GM18873 (cell line): ENCODE measurements at regions not wholly inside any gene's neighbourhood (a gene's known extent, or its start where the extent isn't known, plus 50 kb on each side); places are given as distances from the start of the nearest gene placed in this dataset.

Source experiments
- ATAC-seq: cut with Tn5 transposase; IDR thresholded peaks from one replicate; pipeline ENCODE4 v1.9.1; 2021; ENCODE audit warnings: mild to moderate bottlenecking, moderate library complexity, moderate number of reproducible peaks; ENCODE audit not compliant: unreplicated experiment, low FRiP score

DNA sequence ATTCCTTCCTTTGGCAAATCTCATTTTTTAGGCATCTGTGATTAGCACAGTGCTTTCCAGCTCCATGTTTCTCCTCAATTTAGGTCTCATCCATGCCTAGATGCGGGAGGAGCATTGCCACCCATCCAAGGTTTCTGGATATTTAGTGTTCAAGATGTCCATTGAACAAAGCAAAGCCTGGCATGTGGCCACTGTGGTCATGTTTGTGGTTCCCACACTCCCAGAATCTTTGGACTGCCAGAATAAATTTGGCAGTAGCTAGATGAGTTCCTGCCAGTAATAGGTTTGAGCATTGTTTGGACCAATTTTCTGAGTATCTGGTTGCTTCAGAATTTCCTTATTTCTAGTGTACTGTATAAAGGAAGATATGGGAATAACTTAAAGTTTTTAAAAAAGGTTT is 1124.1 kb downstream of the ADGRL3 start:
- no peak for ATAC-seq

GRCh38 chr4:62320612-62321011 is 1120.5 kb downstream of the ADGRL3 start:
- ATAC-seq, result no peak

DNA sequence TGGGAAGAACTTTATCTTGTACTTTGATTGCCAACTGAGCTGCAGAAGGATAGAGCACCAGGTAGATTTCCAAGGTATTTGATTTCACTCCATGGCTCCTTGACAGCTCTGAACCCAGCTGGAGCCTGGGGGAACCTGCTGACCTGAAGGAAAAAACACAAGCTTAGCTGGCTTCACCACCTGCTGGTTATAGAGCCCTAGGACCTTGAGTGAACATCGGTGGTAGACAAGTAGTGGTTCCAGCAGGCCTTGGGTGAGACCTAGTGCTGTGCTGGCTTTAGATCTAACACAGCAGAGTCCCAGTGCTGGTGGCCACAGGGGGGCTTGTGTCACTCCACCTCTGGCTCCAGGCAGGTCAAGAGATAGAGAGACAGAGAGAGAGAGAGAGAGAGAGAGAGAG is 1102.6 kb downstream of the ADGRL3 start:
- no peak for ATAC-seq

- no peak for ATAC-seq
Measured at GRCh38 chr4:62301500-62301899, 1101.4 kb downstream of the ADGRL3 start.

DNA sequence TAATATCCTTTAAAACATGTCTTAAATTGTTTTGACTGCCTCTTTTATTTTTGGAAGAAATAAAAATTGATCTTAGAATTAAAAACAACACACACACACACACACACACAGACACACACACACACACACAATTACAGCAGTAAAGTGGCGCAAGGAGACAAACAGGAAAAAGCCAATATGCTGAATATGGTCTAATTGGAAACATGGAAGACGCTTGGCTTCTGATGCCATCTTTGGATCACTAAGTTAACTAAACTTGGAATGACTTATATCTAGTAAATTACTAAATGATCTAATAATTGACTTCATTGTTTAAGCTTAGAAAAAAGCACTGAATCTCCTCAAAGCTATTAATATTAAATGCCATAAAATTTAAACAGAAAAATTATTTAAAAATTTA is 1093.4 kb downstream of the ADGRL3 start:
- no peak for ATAC-seq

- ATAC-seq, result no peak
Measured at GRCh38 chr4:62292911-62293310, 1092.8 kb downstream of the ADGRL3 start.

DNA sequence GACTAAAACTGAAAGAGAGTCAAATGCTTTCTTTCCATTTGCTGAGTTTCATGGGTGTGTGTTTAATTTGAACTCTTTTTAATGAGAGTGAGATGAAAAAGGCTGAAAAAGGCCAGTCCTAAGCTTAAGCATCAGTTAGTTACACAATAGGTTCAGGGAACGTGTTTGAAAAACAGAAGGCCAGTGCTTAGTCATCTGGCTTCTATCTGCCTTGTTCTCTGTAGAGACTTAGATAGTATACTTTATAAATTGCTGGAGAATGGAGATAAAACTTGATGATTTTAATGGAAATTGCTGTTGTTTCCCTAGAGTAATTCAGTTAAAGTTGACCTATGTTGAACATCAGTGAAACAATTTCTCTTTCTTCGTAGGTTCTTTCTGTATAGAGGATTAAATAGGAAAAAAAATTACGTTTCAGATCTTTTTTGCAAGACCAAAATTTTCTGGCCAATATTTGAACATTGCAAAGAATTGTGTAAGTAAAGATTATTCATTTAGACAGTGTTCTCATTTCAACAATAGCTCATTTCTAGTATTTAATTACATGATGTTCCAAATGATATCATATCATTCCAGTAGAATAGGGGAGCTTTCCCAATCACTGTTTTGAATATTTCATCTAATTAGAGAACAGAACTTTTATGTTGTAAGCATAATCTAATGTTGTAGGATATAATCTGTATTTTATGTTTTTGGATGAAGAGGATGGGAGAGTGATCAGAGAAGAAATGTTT is 1088.8 kb downstream of the ADGRL3 start:
- no peak for ATAC-seq

DNA sequence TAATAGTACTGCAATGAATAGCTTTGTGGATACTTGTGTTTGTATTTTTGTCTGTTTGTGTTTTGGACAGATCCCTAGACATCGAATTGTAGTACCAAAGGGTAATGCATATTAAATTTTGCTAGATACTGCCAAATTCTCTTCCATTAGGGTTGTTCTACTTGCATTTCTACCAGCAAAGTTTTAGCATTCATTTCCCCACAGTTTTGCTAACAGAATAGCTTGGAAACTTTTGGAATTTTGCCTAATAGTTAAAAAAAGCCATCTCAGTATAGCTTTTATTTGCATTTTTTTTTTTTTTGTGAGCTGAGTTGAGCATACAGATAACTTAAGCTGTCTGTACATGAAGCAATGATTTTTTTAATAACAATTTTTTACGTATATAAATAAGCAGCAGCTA is 1084.9 kb downstream of the ADGRL3 start:
- ATAC-seq, result no peak

DNA sequence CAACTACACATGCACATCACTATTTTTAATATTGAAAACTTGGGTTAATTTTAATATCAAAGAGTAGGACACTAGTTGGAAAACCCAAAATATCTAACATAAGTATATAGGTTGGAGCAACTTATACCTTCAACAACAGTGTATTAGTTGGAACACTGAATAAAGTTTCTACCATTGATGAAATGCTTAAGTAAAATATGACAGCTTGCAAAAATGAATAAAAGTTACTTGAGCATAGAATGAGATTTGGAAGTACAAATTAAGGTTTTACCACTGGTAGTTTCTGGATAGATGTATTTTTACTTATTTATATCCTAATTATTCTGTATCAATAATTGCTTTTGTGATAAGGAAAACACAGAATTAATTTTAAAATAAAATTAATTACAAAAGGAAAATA is 1079.6 kb downstream of the ADGRL3 start:
- no peak for ATAC-seq

DNA sequence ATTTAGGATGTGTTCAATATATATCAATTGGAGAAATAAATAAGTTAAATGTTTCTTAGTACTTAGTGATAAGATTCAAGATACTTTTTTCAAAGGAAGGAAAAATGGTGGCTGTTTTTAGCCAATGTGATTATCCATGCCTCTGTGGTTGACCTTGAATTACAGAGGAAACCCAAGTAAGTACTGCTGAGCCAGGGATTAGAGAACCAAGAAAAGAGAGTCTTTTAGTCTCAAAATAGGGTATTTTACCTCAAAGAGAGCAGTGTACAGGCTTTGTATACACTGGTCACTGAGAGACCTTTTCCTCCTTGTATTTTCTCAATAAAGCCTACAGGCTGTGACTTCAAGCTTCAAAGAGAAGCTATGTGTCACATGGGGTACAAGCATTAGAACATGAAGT is 1075.3 kb downstream of the ADGRL3 start:
- no peak for ATAC-seq

GRCh38 chr4:62274782-62275181 is 1074.7 kb downstream of the ADGRL3 start:
- no peak for ATAC-seq

DNA sequence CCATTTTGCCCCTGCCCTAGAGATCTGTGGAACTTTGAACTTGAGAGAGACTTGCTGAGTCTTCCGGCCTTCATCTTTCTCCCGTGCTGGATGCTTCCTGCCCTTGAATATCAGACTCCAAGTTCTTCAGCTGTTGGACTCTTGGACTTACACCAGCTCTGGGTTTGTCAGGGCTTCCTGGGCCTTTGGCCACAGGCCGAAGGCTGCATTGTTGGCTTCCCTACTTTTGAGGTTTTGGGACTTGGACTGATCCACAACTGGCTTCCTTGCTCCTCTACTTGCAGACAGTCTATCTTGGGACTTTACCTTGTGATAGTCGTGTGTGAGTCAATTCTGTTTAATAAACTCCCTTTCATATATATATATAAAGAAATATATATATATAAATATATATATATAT is 1071.0 kb downstream of the ADGRL3 start:
- no peak for ATAC-seq

DNA sequence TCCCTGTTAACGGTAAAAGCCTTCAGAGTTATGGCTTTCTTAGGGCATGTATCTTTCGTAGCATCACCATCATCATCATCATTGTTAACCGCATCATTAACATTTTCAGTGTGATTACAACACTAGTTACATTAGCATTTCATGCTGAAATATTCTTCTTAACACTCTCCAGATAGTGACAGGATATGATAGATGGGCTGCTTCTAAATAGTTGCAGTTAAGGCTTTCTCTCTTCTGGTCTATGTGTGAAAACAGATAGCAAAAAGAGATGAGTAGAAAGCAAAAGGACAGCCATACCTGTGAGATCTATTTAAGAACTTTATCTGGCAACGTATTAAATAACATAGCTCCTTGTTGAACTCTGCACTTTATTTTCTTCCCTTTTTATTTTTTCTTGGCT is 1069.8 kb downstream of the ADGRL3 start:
- no peak for ATAC-seq

GRCh38 chr4:62263454-62263853 is 1063.3 kb downstream of the ADGRL3 start:
- ATAC-seq, result no peak

DNA sequence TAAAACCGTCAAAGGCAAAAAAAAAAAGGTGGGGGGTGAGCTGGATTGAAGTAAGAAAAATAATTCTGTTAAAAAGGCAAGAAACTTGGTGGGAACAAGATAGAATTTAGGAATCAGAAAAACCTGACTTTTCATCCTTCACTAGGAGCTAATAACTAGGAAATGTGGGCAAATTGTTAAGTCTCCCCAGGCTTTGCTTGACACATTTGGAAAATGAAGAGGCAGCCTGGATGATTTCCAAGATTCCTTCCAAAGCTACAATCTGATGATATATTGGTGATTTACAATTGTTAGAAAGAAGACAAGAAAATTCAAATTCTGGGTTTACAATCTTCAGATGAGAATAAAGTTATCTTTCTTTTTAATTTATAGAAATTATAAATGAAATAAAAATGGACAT is 1062.5 kb downstream of the ADGRL3 start:
- no peak for ATAC-seq

DNA sequence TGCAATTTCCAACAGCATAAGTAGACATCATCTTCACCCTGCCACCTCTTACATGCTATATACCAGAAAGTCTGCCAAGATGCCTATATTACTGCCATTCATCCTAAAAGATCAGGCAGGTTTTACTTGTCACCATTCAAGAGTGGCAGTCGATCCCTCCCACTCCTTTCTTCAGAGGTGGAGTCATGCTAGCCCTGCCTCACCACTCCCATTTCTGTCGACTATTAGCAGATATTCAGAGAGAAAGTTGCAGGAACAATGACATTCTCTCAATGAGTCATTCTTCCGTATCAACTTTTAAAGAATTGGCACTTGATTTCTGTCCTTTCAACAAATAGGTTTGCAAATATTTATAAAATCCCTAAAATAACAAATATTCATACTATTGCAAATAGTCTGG is 1060.1 kb downstream of the ADGRL3 start:
- no peak for ATAC-seq

DNA sequence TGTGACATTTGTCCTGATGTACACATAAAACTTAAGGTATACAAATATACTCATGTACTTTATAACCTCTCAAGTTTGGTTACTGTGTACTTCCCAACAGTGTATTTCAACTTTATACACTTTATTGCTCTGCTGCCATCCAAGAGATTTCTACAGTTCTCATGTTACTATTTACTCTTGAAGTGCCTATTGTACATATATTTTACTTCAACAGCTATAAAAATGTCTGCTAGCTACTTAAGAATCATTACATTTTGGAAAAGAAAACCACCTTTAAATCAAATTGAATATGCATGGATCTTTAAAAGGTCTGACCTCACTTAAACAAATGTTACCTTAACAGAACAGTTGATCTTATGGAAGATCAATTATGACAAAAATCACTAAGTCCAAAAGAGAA is 1056.4 kb downstream of the ADGRL3 start:
- ATAC-seq, result no peak

GRCh38 chr4:62252728-62253127 is 1052.6 kb downstream of the ADGRL3 start:
- no peak for ATAC-seq

DNA sequence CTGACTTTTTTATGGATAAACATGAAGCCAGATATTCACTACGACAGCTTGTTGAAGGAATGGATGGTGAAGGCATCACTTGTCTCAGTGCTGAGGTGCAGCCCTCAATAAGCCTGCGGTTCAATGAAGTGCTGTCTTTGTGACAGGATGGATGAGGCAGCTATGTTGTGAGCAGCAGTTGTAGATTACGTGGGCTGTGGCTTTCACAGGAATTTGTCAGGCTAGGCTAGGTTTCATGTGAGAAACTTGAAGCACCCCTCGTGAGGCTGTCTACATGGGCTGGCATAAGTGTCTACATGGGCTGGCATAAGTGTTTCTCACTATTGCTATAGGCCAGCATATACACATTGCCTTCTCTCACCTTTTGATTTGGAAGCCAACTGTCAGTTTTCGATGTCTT is 1050.0 kb downstream of the ADGRL3 start:
- ATAC-seq, result no peak

GRCh38 chr4:62243895-62244294 is 1043.8 kb downstream of the ADGRL3 start:
- ATAC-seq, result no peak

- no peak for ATAC-seq
Measured at GRCh38 chr4:62235911-62236310, 1035.8 kb downstream of the ADGRL3 start.

GRCh38 chr4:62232814-62233213 is 1032.7 kb downstream of the ADGRL3 start:
- ATAC-seq, result no peak

DNA sequence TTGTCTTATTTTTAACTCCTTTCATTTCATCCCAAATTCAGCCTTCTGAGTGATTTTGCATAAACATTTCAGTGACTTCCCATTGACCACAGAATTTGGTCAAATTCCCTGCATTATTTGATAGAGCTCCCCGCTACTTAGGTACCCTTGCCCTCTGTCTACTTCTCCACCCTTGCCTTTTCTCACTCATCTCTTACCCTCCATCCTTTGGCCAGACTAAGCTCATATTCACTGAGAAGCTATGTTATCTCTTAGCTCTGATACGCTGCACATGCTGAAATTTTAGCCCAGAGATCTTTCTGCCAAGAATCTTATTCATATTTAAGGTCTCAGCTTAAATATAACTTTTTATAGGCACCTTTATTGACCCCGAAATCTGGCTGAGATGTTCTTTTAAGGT is 1031.9 kb downstream of the ADGRL3 start:
- no peak for ATAC-seq
